ENCODE measurements at regions not wholly inside any gene's neighbourhood (a gene's known extent, or its start where the extent isn't known, plus 50 kb on each side); places are given as distances from the start of the nearest gene placed in this dataset.

DNA sequence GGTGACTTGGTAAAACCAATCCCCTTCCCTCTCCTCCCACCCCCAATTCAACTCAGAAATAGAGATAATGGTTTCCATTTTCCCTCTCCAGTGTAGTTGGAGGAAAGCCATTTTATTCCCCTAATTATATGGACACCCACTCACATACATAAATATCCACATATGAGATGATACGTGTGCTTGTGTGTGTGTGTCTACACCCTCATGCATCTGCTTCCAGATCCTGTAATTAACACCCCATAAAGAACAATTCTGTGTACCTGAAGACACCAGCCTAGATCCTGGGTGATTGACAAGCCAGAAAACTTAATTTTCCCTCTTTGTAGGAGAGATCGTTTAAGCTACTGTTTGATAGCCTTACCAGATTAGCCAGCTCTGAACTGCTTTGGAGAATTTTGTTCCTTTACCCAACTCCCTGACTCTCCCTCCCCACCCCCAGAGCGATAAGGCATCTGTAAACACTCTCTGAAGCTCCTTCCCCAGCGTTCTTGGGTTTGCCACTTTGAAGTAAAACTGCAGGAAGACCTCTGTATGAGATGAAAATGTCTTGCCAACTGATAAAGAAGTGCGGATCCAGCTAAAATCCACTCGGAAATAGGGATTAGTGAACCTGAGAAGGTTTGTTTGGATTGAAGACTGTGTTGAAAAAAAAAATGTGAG lies 175.7 kb downstream of the RGS9 start:
- no peak overlapping the region for H3K27ac ChIP-seq (ENCODE audit: insufficient read depth, low read length)
- DNase-seq (ENCODE audit: low read depth in 2 of 2): no peak
- H3K9ac ChIP-seq (ENCODE audit: insufficient read depth, low read length): no peak overlapping the region
- no peak overlapping the region for H2AFZ ChIP-seq (ENCODE audit: low read length)
- no peaks in the 10 kb centered on the region for H4K20me1 ChIP-seq (ENCODE audit: control insufficient read depth, extremely low read depth, insufficient read depth, low read length)
- no peaks in the 10 kb centered on the region for H3K9me3 ChIP-seq (ENCODE audit: control insufficient read depth, insufficient read depth, low read depth, low read length)
- TF ChIP-seq, protein P1, sequence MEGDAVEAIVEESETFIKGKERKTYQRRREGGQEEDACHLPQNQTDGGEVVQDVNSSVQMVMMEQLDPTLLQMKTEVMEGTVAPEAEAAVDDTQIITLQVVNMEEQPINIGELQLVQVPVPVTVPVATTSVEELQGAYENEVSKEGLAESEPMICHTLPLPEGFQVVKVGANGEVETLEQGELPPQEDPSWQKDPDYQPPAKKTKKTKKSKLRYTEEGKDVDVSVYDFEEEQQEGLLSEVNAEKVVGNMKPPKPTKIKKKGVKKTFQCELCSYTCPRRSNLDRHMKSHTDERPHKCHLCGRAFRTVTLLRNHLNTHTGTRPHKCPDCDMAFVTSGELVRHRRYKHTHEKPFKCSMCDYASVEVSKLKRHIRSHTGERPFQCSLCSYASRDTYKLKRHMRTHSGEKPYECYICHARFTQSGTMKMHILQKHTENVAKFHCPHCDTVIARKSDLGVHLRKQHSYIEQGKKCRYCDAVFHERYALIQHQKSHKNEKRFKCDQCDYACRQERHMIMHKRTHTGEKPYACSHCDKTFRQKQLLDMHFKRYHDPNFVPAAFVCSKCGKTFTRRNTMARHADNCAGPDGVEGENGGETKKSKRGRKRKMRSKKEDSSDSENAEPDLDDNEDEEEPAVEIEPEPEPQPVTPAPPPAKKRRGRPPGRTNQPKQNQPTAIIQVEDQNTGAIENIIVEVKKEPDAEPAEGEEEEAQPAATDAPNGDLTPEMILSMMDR (conservative IDR thresholded peaks at IDR 0.05 in 1 of 2, IDR thresholded peaks at IDR 0.05 in 1 of 2; ENCODE audit: low read depth in 1 of 2, low read length in 2 of 2): no peak
- no peak for TF ChIP-seq EZH2 (IDR thresholded peaks at IDR 0.05; ENCODE audit: low read length, missing control alignments)
- H3K36me3 ChIP-seq (ENCODE audit: control insufficient read depth, insufficient read depth, low read length): no peaks in the 10 kb centered on the region
- no peaks in the 10 kb centered on the region for H3K4me1 ChIP-seq (ENCODE audit: control insufficient read depth, extremely low read depth, insufficient read depth, low read length)
- H3K4me3 ChIP-seq (replicated peaks in 1 of 4; ENCODE audit: control extremely low read depth in 1 of 4, insufficient read depth in 1 of 4, low read depth in 3 of 4, low read length in 4 of 4): no peak overlapping the region
- peaks cover 11% of the 10 kb centered on the region for H3K27me3 ChIP-seq (ENCODE audit: control insufficient read depth, insufficient read depth, low read length)
- no peak overlapping the region for H3K4me2 ChIP-seq (ENCODE audit: extremely low read depth, insufficient read depth, low read length)
- H3K79me2 ChIP-seq (ENCODE audit: control insufficient read depth, insufficient read depth, low read length): no peaks in the 10 kb centered on the region

DNA sequence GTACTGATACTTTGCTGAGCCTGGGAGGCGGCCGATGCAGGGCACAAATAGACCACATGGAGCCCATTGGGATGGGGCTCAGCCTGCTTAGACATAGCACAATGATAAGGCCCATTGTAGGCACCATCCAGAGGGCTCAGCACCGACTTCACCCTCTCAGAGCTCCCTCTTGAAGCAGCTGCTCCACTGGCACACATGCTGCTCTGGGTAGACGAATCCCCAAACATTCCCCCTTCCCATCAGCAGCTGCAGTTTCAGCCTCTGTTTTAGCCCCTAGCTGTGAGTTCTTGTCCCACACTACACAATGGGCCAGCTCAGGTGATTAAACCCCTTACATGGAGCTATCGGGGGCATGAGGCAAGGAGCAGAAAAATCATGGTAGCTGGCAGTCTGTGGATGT lies 174.1 kb downstream of the RGS9 start:
- Histone ChIP-seq H2AFZ (ENCODE audit: low read length) (no peak overlapping the region), H3K36me3 (ENCODE audit: control insufficient read depth, insufficient read depth, low read length) (no peaks in the 10 kb centered on the region), H3K27me3 (ENCODE audit: control insufficient read depth, insufficient read depth, low read length) (peaks cover 10% of the 10 kb centered on the region), H3K79me2 (ENCODE audit: control insufficient read depth, insufficient read depth, low read length) (no peaks in the 10 kb centered on the region), H3K4me3 (replicated peaks in 1 of 4; ENCODE audit: control extremely low read depth in 1 of 4, insufficient read depth in 1 of 4, low read depth in 3 of 4, low read length in 4 of 4) (no peak overlapping the region), H3K9me3 (ENCODE audit: control insufficient read depth, insufficient read depth, low read depth, low read length) (no peaks in the 10 kb centered on the region), H3K4me1 (ENCODE audit: control insufficient read depth, extremely low read depth, insufficient read depth, low read length) (no peaks in the 10 kb centered on the region), H4K20me1 (ENCODE audit: control insufficient read depth, extremely low read depth, insufficient read depth, low read length) (no peaks in the 10 kb centered on the region), H3K9ac (ENCODE audit: insufficient read depth, low read length) (no peak overlapping the region), H3K27ac (ENCODE audit: insufficient read depth, low read length) (no peak overlapping the region), H3K4me2 (ENCODE audit: extremely low read depth, insufficient read depth, low read length) (no peak overlapping the region)
- TF ChIP-seq, protein P1 (conservative IDR thresholded peaks at IDR 0.05 in 1 of 2, IDR thresholded peaks at IDR 0.05 in 1 of 2; ENCODE audit: low read depth in 1 of 2, low read length in 2 of 2): no peak
- TF ChIP-seq EZH2 (IDR thresholded peaks at IDR 0.05; ENCODE audit: low read length, missing control alignments): no peak
- DNase-seq (ENCODE audit: low read depth in 2 of 2): no peak

DNA sequence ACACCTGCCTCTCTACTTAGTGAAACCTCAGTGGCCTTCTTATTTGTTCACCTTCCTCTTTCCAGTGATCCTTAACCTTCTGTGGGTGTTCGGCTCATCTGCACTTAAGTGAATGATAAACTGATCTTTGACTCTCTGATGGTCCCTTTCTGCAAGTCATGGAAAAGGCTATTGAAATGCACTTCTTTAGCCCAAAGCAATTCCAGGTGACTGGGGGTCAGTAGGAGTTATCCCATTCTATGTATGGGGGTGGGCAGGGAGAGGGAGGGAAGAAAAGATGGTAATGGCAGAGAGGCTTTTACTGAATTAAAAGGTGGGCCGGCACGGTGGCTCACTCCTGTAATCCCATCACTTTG lies 170.8 kb downstream of the RGS9 start:
- Histone ChIP-seq H2AFZ (ENCODE audit: low read length) (no peak overlapping the region), H3K27ac (ENCODE audit: insufficient read depth, low read length) (no peak overlapping the region), H3K79me2 (ENCODE audit: control insufficient read depth, insufficient read depth, low read length) (no peaks in the 10 kb centered on the region), H3K4me3 (replicated peaks in 1 of 4; ENCODE audit: control extremely low read depth in 1 of 4, insufficient read depth in 1 of 4, low read depth in 3 of 4, low read length in 4 of 4) (no peak overlapping the region), H3K27me3 (ENCODE audit: control insufficient read depth, insufficient read depth, low read length) (peaks cover 13% of the 10 kb centered on the region), H3K36me3 (ENCODE audit: control insufficient read depth, insufficient read depth, low read length) (no peaks in the 10 kb centered on the region), H3K4me2 (ENCODE audit: extremely low read depth, insufficient read depth, low read length) (no peak overlapping the region), H3K9ac (ENCODE audit: insufficient read depth, low read length) (no peak overlapping the region), H3K9me3 (ENCODE audit: control insufficient read depth, insufficient read depth, low read depth, low read length) (no peaks in the 10 kb centered on the region), H4K20me1 (ENCODE audit: control insufficient read depth, extremely low read depth, insufficient read depth, low read length) (no peaks in the 10 kb centered on the region), H3K4me1 (ENCODE audit: control insufficient read depth, extremely low read depth, insufficient read depth, low read length) (no peaks in the 10 kb centered on the region)
- no peak for DNase-seq (ENCODE audit: low read depth in 2 of 2)
- TF ChIP-seq, protein P1 (conservative IDR thresholded peaks at IDR 0.05 in 1 of 2, IDR thresholded peaks at IDR 0.05 in 1 of 2; ENCODE audit: low read depth in 1 of 2, low read length in 2 of 2): no peak
- no peak for TF ChIP-seq EZH2 (IDR thresholded peaks at IDR 0.05; ENCODE audit: low read length, missing control alignments)

All from fibroblast of lung (primary cell).